ENCODE measurements at regions not wholly inside any gene's neighbourhood (a gene's known extent, or its start where the extent isn't known, plus 50 kb on each side); places are given as distances from the start of the nearest gene placed in this dataset.

- no peak for ATAC-seq
- Histone ChIP-seq H3K9ac (ENCODE audit: insufficient read depth in 1 of 2, low read depth in 2 of 2, low read length in 2 of 2) (no peak overlapping the region), H3K4me3 (no peak overlapping the region), H3K27ac (ENCODE audit: extremely low read depth, low read depth, low read length) (no peak overlapping the region), H3K27me3 (ENCODE audit: control insufficient read depth in 2 of 2, insufficient read depth in 2 of 2, low read length in 2 of 2) (no peaks in the 10 kb centered on the region), H2AFZ (ENCODE audit: low read depth, low read length) (no peak overlapping the region), H3K79me2 (ENCODE audit: control insufficient read depth, insufficient read depth, low read length) (no peaks in the 10 kb centered on the region), H3K36me3 (ENCODE audit: control insufficient read depth, insufficient read depth, low read length) (no peaks in the 10 kb centered on the region), H3K9me3 (replicated peaks; ENCODE audit: control insufficient read depth, insufficient read depth, low read depth, low read length) (no peaks in the 10 kb centered on the region), H3K4me2 (ENCODE audit: insufficient read depth, low read length) (no peak overlapping the region), H3K4me1 (replicated peaks in 1 of 2; ENCODE audit: control insufficient read depth in 2 of 2, insufficient read depth in 2 of 2, low read length in 2 of 2) (no peaks in the 10 kb centered on the region), H3K9me1 (ENCODE audit: control insufficient read depth, insufficient read depth, low read length) (no peaks in the 10 kb centered on the region), H4K20me1 (replicated peaks; ENCODE audit: control insufficient read depth, insufficient read depth, low read length) (no peaks in the 10 kb centered on the region)
- BruUV-seq (replicated peaks), result no TSS peak
- ChIA-PET POLR2A (no interaction called here), CTCF (ENCODE audit: low intra/inter-chr PET ratio) (no interaction called here)
- intact Hi-C loops (cut with micrococcal nuclease) (no loop called here), in situ Hi-C loops (cut with MboI) (no loop called here)
- TF ChIP-seq ZNF140 (CRISPR knock-in tag; IDR thresholded peaks at IDR 0.05) (no peak), ZNF41 (CRISPR knock-in tag; conservative IDR thresholded peaks at IDR 0.05) (no peak), NFXL1 (CRISPR knock-in tag; IDR thresholded peaks at IDR 0.05) (no peak), ZNF23 (CRISPR knock-in tag; IDR thresholded peaks at IDR 0.05) (no peak), ZBTB34 (CRISPR knock-in tag; IDR thresholded peaks at IDR 0.05) (no peak), RB1 (IDR thresholded peaks at IDR 0.05; ENCODE audit: low read depth) (no peak), HNRNPK (IDR thresholded peaks at IDR 0.05; ENCODE audit: low read depth, low read length, poor library complexity, severe bottlenecking) (no peak)
- DNase-seq (ENCODE audit: extremely low read depth in 1 of 4, low spot score in 3 of 4), result no peak
- FAIRE-seq, result no peak
Observed at GRCh38 chr5:85173469-85173868, 788.8 kb upstream of the EDIL3 start.

GRCh38 chr5:85182344-85182743 is 797.7 kb upstream of the EDIL3 start:
- WGBS (ENCODE audit: insufficient coverage, low coverage, missing lambda C conversion rate), result 0% methylated on average over 5 of the region's 12 CpGs
- Histone ChIP-seq H3K4me2 (ENCODE audit: insufficient read depth, low read length) (no peak overlapping the region), H3K4me1 (replicated peaks in 1 of 2; ENCODE audit: control insufficient read depth in 2 of 2, insufficient read depth in 2 of 2, low read length in 2 of 2) (no peaks in the 10 kb centered on the region), H2AFZ (ENCODE audit: low read depth, low read length) (no peak overlapping the region), H4K20me1 (replicated peaks; ENCODE audit: control insufficient read depth, insufficient read depth, low read length) (no peaks in the 10 kb centered on the region), H3K27ac (ENCODE audit: extremely low read depth, low read depth, low read length) (no peak overlapping the region), H3K9ac (ENCODE audit: insufficient read depth in 1 of 2, low read depth in 2 of 2, low read length in 2 of 2) (no peak overlapping the region), H3K9me1 (ENCODE audit: control insufficient read depth, insufficient read depth, low read length) (no peaks in the 10 kb centered on the region), H3K27me3 (ENCODE audit: control insufficient read depth in 2 of 2, insufficient read depth in 2 of 2, low read length in 2 of 2) (no peaks in the 10 kb centered on the region), H3K9me3 (replicated peaks; ENCODE audit: control insufficient read depth, insufficient read depth, low read depth, low read length) (no peaks in the 10 kb centered on the region), H3K79me2 (ENCODE audit: control insufficient read depth, insufficient read depth, low read length) (no peaks in the 10 kb centered on the region), H3K4me3 (no peak overlapping the region), H3K36me3 (ENCODE audit: control insufficient read depth, insufficient read depth, low read length) (no peaks in the 10 kb centered on the region)
- CTCF ChIA-PET (ENCODE audit: low intra/inter-chr PET ratio), result no interaction called here
- FAIRE-seq, result no peak
- no peak for ATAC-seq
- POLR2A ChIA-PET, result no interaction called here
- no peak for DNase-seq (ENCODE audit: extremely low read depth in 1 of 4, low spot score in 3 of 4)
- intact Hi-C loops (cut with micrococcal nuclease), result no loop called here
- BruUV-seq (replicated peaks), result no TSS peak
- in situ Hi-C loops (cut with MboI), result no loop called here
- TF ChIP-seq CBX5 (IDR thresholded peaks at IDR 0.05; ENCODE audit: borderline replicate concordance, low read depth), result no peak
- no peak for TF ChIP-seq U2AF1 (optimal IDR thresholded peaks at IDR 0.05; ENCODE audit: low read depth, low read length)
- no peak for TF ChIP-seq KDM5B (IDR thresholded peaks at IDR 0.05; ENCODE audit: insufficient replicate concordance, low read depth, low read length)
- TF ChIP-seq KLF6 (CRISPR knock-in tag; IDR thresholded peaks at IDR 0.05; ENCODE audit: borderline replicate concordance), result no peak
- no peak for TF ChIP-seq HDAC1 (IDR thresholded peaks at IDR 0.05)
- TF ChIP-seq CTCF (IDR thresholded peaks at IDR 0.05 in 2 of 3, conservative IDR thresholded peaks at IDR 0.05 in 1 of 3; ENCODE audit: insufficient read depth in 2 of 3, low read depth in 1 of 3, low read length in 3 of 3), result no peak
- TF ChIP-seq BRD4 (IDR thresholded peaks at IDR 0.05), result no peak
- no peak for TF ChIP-seq TEAD4 (IDR thresholded peaks at IDR 0.05; ENCODE audit: low read length)
- no peak for TF ChIP-seq TEAD4 (CRISPR knock-in tag; IDR thresholded peaks at IDR 0.05; ENCODE audit: borderline replicate concordance)
